Small intestine (tissue), 7 donors: ENCODE measurements at regions not wholly inside any gene's neighbourhood (a gene's known extent, or its start where the extent isn't known, plus 50 kb on each side); places are given as distances from the start of the nearest gene placed in this dataset.

Experiments
- DNase-seq, 2 donors: peaks; one replicate each; pipeline versions ENCODE4 v3.0.0 to v3.0.0-alpha.2; 2013
- FAIRE-seq: peaks from 2 replicates; lab custom pipeline; 2012; peaks lifted over from hg19 to GRCh38; lab: Jason Lieb, UNC
- H3K27ac ChIP-seq, 3 donors: one replicate each; pipeline ENCODE4 v1.5.1; 2013; ENCODE audit warnings: low read length in 2 of 3, mild to moderate bottlenecking in 2 of 3, control low read depth in 1 of 3, inconsistent platforms in 1 of 3, low read depth in 1 of 3, moderate library complexity in 1 of 3
- H3K27me3 ChIP-seq, 3 donors: one replicate each; pipeline ENCODE4 v1.6.1; 2013; ENCODE audit warnings: low read length in 3 of 3, inconsistent platforms in 1 of 3; ENCODE audit not compliant: control insufficient read depth in 3 of 3, insufficient read depth in 3 of 3
- H3K36me3 ChIP-seq, 3 donors: one replicate each; pipeline ENCODE4 v1.6.1; 2013; ENCODE audit warnings: low read length in 3 of 3, inconsistent platforms in 1 of 3, low read depth in 1 of 3, mild to moderate bottlenecking in 1 of 3, moderate library complexity in 1 of 3; ENCODE audit not compliant: control insufficient read depth in 3 of 3, insufficient read depth in 2 of 3
- H3K4me1 ChIP-seq, 3 donors: one replicate each; pipeline ENCODE4 v1.6.1; 2013; ENCODE audit warnings: low read length in 2 of 3, inconsistent platforms in 1 of 3, low read depth in 1 of 3, mild to moderate bottlenecking in 1 of 3, moderate library complexity in 1 of 3; ENCODE audit not compliant: control insufficient read depth in 3 of 3, insufficient read depth in 2 of 3
- H3K4me3 ChIP-seq, 3 donors: one replicate each; pipeline ENCODE4 v1.5.1; 2013; ENCODE audit warnings: low read length in 3 of 3, control low read depth in 1 of 3, inconsistent platforms in 1 of 3, low read depth in 1 of 3, mild to moderate bottlenecking in 1 of 3, moderate library complexity in 1 of 3
- H3K9me3 ChIP-seq, 2 donors: one replicate each; pipeline ENCODE4 v1.6.1; 2013; ENCODE audit warnings: low read depth in 1 of 2, low read length in 1 of 2; ENCODE audit not compliant: control insufficient read depth in 2 of 2, insufficient read depth in 1 of 2
- WGBS, 3 donors: extraction: QIAGEN DNeasy Blood & Tissue Kit; methylation state at CpG; one replicate each; pipeline ENCODE4 v1.1.7; 2013; 5-methylcytosine and 5-hydroxymethylcytosine counted together
- donor health status: healthy with polysubstance abuse.
- donor health status: control.
- donor health status: control.
- donor health status: Bipolar disorder and iron deficiency.
- donor health status: healthy.

GRCh38 chr9:113712053-113712452 lies 164.1 kb upstream of the ZNF618 start:
- Histone ChIP-seq H3K9me3 (peaks cover 0 to 16% of the 10 kb centered on the region in 2 donors), H3K36me3 (no peaks in the 10 kb centered on the region), H3K27ac (no peak overlapping the region), H3K27me3 (no peaks in the 10 kb centered on the region), H3K4me3 (no peak overlapping the region), H3K4me1 (no peaks in the 10 kb centered on the region)
- DNase-seq = peak; percentile 35 to 89
- 3 to 18% (median 14%) methylated on average over 2 of the region's 2 CpGs for WGBS, 3 donors
- FAIRE-seq = no peak

- peaks cover 0 to 19% of the 10 kb centered on the region in 2 donors for H3K9me3 ChIP-seq
- DNase-seq (no peak), FAIRE-seq (no peak)
- no peaks in the 10 kb centered on the region for H3K36me3 ChIP-seq
- H3K27me3 ChIP-seq = peaks cover 0 to 3% (median 0%) of the 10 kb centered on the region in 3 donors
- no peak overlapping the region for H3K4me3 ChIP-seq
- no peaks in the 10 kb centered on the region for H3K4me1 ChIP-seq
- 86 to 94% (median 92%) methylated on average over 5 of the region's 5 CpGs for WGBS, 3 donors
- no peak overlapping the region for H3K27ac ChIP-seq
Measured at GRCh38 chr9:113715086-113715485, 161.0 kb upstream of the ZNF618 start.

- H3K9me3 ChIP-seq = peaks cover 0 to 19% of the 10 kb centered on the region in 2 donors
- H3K27me3 ChIP-seq = peaks cover 0 to 3% (median 0%) of the 10 kb centered on the region in 3 donors
- no peak for FAIRE-seq
Measured at GRCh38 chr9:113719919-113720318, 156.2 kb upstream of the ZNF618 start.

GRCh38 chr9:113720495-113720894 lies 155.6 kb upstream of the ZNF618 start:
- FAIRE-seq (no peak), DNase-seq (no peak)
- Histone ChIP-seq H3K27me3 (peaks cover 0 to 3% (median 0%) of the 10 kb centered on the region in 3 donors), H3K27ac (no peak overlapping the region), H3K4me3 (no peak overlapping the region), H3K4me1 (no peaks in the 10 kb centered on the region), H3K36me3 (no peaks in the 10 kb centered on the region), H3K9me3 (peaks cover 0 to 15% of the 10 kb centered on the region in 2 donors)
- WGBS, 3 donors = 43 to 73% (median 61%) methylated on average over 4 of the region's 4 CpGs

More at GRCh38 chr9:113719919-113720318, 156.2 kb upstream of the ZNF618 start:
- H3K4me1 ChIP-seq = no peaks in the 10 kb centered on the region
- no peak for DNase-seq
- WGBS, 3 donors = 46 to 91% (median 79%) methylated on average over 1 of the region's 1 CpG
- no peak overlapping the region for H3K4me3 ChIP-seq
- no peak overlapping the region for H3K27ac ChIP-seq
- H3K36me3 ChIP-seq = no peaks in the 10 kb centered on the region

- H3K4me3 ChIP-seq = no peak overlapping the region
Measured at GRCh38 chr9:113721856-113722255, 154.3 kb upstream of the ZNF618 start.

GRCh38 chr9:113724202-113724601 lies 151.9 kb upstream of the ZNF618 start:
- FAIRE-seq (no peak), DNase-seq (no peak)
- no peak overlapping the region for H3K27ac ChIP-seq
- H3K4me1 ChIP-seq = no peaks in the 10 kb centered on the region
- peaks cover 0 to 3% (median 0%) of the 10 kb centered on the region in 3 donors for H3K27me3 ChIP-seq
- H3K36me3 ChIP-seq = no peaks in the 10 kb centered on the region
- H3K9me3 ChIP-seq = peaks cover 0 to 2% of the 10 kb centered on the region in 2 donors
- WGBS, 3 donors = 79 to 83% (median 80%) methylated on average over 5 of the region's 6 CpGs
- no peak overlapping the region for H3K4me3 ChIP-seq

More at GRCh38 chr9:113721856-113722255, 154.3 kb upstream of the ZNF618 start:
- FAIRE-seq (no peak), DNase-seq (no peak)
- 78 to 97% (median 87%) methylated on average over 1 of the region's 1 CpG for WGBS, 3 donors
- H3K9me3 ChIP-seq = peaks cover 0 to 4% of the 10 kb centered on the region in 2 donors
- H3K27ac ChIP-seq = no peak overlapping the region
- H3K27me3 ChIP-seq = peaks cover 0 to 3% (median 0%) of the 10 kb centered on the region in 3 donors
- H3K4me1 ChIP-seq = no peaks in the 10 kb centered on the region
- H3K36me3 ChIP-seq = no peaks in the 10 kb centered on the region

GRCh38 chr9:113728989-113729388 lies 147.1 kb upstream of the ZNF618 start:
- H3K4me3 ChIP-seq = no peak overlapping the region
- FAIRE-seq (no peak), DNase-seq (no peak)
- H3K27ac ChIP-seq = no peak overlapping the region
- H3K9me3 ChIP-seq = peaks cover 0 to 4% of the 10 kb centered on the region in 2 donors
- peaks cover 0 to 2% (median 0%) of the 10 kb centered on the region in 3 donors for H3K27me3 ChIP-seq
- H3K36me3 ChIP-seq = no peaks in the 10 kb centered on the region
- WGBS, 3 donors = 94 to 97% (median 96%) methylated on average over 2 of the region's 2 CpGs
- no peaks in the 10 kb centered on the region for H3K4me1 ChIP-seq

- no peaks in the 10 kb centered on the region for H3K9me3 ChIP-seq
- H3K27ac ChIP-seq = no peak overlapping the region
- no peak for DNase-seq
- H3K4me3 ChIP-seq = no peak overlapping the region
- H3K4me1 ChIP-seq = no peaks in the 10 kb centered on the region
- FAIRE-seq = no peak
- H3K36me3 ChIP-seq = no peaks in the 10 kb centered on the region
- 81 to 90% (median 87%) methylated on average over 3 of the region's 3 CpGs for WGBS, 3 donors
- H3K27me3 ChIP-seq = peaks cover 0 to 2% (median 0%) of the 10 kb centered on the region in 3 donors
Measured at GRCh38 chr9:113734826-113735225, 141.3 kb upstream of the ZNF618 start.
